HFFc6 (cell line): ENCODE measurements at regions not wholly inside any gene's neighbourhood (a gene's known extent, or its start where the extent isn't known, plus 50 kb on each side); places are given as distances from the start of the nearest gene placed in this dataset.

Experiments
- DNase-seq: peaks from one replicate; pipeline ENCODE4 v3.0.0-alpha.2; 2018
- H3K27ac Mint-ChIP-seq: 2 replicates; pipeline ENCODE4 v1.8.0; 2020; ENCODE audit warnings: mild to moderate bottlenecking, mixed read lengths
- H3K27me3 Mint-ChIP-seq: 2 replicates; pipeline ENCODE4 v1.8.0; 2021; ENCODE audit warnings: mild to moderate bottlenecking, moderate library complexity, mixed read lengths; ENCODE audit not compliant: insufficient read depth
- H3K36me3 Mint-ChIP-seq: 2 replicates; pipeline ENCODE4 v1.8.0; 2021; ENCODE audit warnings: low read depth, mixed read lengths
- H3K4me1 Mint-ChIP-seq: 2 replicates; pipeline ENCODE4 v1.8.0; 2020; ENCODE audit warnings: low read depth, mixed read lengths
- H3K4me3 Mint-ChIP-seq: 2 replicates; pipeline ENCODE4 v1.8.0; 2020; ENCODE audit warnings: mild to moderate bottlenecking, moderate library complexity, mixed read lengths
- H3K9me3 Mint-ChIP-seq: 2 replicates; pipeline ENCODE4 v1.8.0; 2020; ENCODE audit warnings: mild to moderate bottlenecking, mixed read lengths
- CTCF ChIP-seq: fragments of 200-600 bp; sonication (generic); IDR thresholded peaks from 2 replicates; pipeline ENCODE4 v1.5.0; 2021; ENCODE audit warnings: antibody characterized with exemption, mild to moderate bottlenecking

GRCh38 chr9:80806671-80807070, 882.7 kb downstream of the TLE1 start:
- Mint-ChIP-seq H3K27ac (no peak overlapping the region), H3K4me1 (no peaks in the 10 kb centered on the region), H3K4me3 (no peak overlapping the region), H3K9me3 (peaks cover 8% of the 10 kb centered on the region), H3K27me3 (no peaks in the 10 kb centered on the region), H3K36me3 (no peaks in the 10 kb centered on the region)
- DNase-seq: no peak
- TF ChIP-seq CTCF: no peak

GRCh38 chr9:80804873-80805272, 884.5 kb downstream of the TLE1 start:
- no peaks in the 10 kb centered on the region for H3K27me3 Mint-ChIP-seq
- TF ChIP-seq CTCF: no peak
- peaks cover 22% of the 10 kb centered on the region for H3K9me3 Mint-ChIP-seq
- no peak overlapping the region for H3K27ac Mint-ChIP-seq
- no peaks in the 10 kb centered on the region for H3K36me3 Mint-ChIP-seq
- H3K4me3 Mint-ChIP-seq: no peak overlapping the region
- no peaks in the 10 kb centered on the region for H3K4me1 Mint-ChIP-seq
- no peak for DNase-seq

GRCh38 chr9:80797831-80798688, 891.3 kb downstream of the TLE1 start:
- peaks cover 26% of the 10 kb centered on the region for H3K9me3 Mint-ChIP-seq
- H3K27me3 Mint-ChIP-seq: peaks cover 2% of the 10 kb centered on the region; the same call in 1 of the 2 replicates
- no peak for TF ChIP-seq CTCF
- DNase-seq: no peak
- no peak overlapping the region for H3K4me3 Mint-ChIP-seq
- H3K36me3 Mint-ChIP-seq: no peaks in the 10 kb centered on the region
- no peaks in the 10 kb centered on the region for H3K4me1 Mint-ChIP-seq
- H3K27ac Mint-ChIP-seq: no peak overlapping the region

GRCh38 chr9:80797101-80797829, 892.1 kb downstream of the TLE1 start:
- no peak for TF ChIP-seq CTCF
- no peak for DNase-seq
- Mint-ChIP-seq H3K9me3 (peaks cover 25% of the 10 kb centered on the region), H3K4me1 (no peaks in the 10 kb centered on the region), H3K4me3 (no peak overlapping the region), H3K27ac (no peak overlapping the region), H3K36me3 (no peaks in the 10 kb centered on the region), H3K27me3 (peaks cover 2% of the 10 kb centered on the region; the same call in 1 of the 2 replicates)

- H3K9me3 Mint-ChIP-seq: peaks cover 25% of the 10 kb centered on the region
- H3K27me3 Mint-ChIP-seq: peaks cover 2% of the 10 kb centered on the region; the same call in 1 of the 2 replicates
- H3K4me1 Mint-ChIP-seq: no peaks in the 10 kb centered on the region
- no peaks in the 10 kb centered on the region for H3K36me3 Mint-ChIP-seq
- no peak for TF ChIP-seq CTCF
- no peak for DNase-seq
- no peak overlapping the region for H3K27ac Mint-ChIP-seq
- H3K4me3 Mint-ChIP-seq: no peak overlapping the region
Measured at GRCh38 chr9:80796632-80797031, 892.7 kb downstream of the TLE1 start.
